K562 (cell line): ENCODE measurements at regions not wholly inside any gene's neighbourhood (a gene's known extent, or its start where the extent isn't known, plus 50 kb on each side); places are given as distances from the start of the nearest gene placed in this dataset.

Experiments used
- ATAC-seq: fragments of 200-7000 bp; cut with Tn5 transposase; 3 replicates; pipeline ENCODE4 v1.9.1; 2020; ENCODE audit warnings: moderate library complexity
- BruUV-seq: library from RNA; stranded (reverse); fragments of 400-500 nt; replicated peaks from 2 replicates; lab custom pipeline; 2021; lab: Mats Ljungman, UMichigan
- CTCF ChIA-PET: fragments of 300-600 bp; formaldehyde crosslinking; extraction: SDS; loops from one replicate; lab custom pipeline; 2021; ENCODE audit warnings: low intra/inter-chr PET ratio; lab: Yijun Ruan, JAX
- POLR2A ChIA-PET: fragments of 300-600, 350-650 bp; sonication (Branson Sonifier 250); formaldehyde crosslinking; extraction: SDS; loops from one replicate; lab custom pipeline; 2021; ENCODE audit warnings: antibody characterized with exemption, inconsistent platforms; lab: Yijun Ruan, JAX
- DNase-seq, 4 experiments: peaks; one replicate each; pipeline versions ENCODE4 v3.0.0 to v3.0.0-alpha.2; 2011 to 2018; ENCODE audit warnings: low spot score in 3 of 4, mixed read lengths in 3 of 4; ENCODE audit errors: extremely low read depth in 1 of 4
- FAIRE-seq: peaks from 2 replicates; lab custom pipeline; 2011; peaks lifted over from hg19 to GRCh38; lab: Jason Lieb, UNC
- H2AFZ ChIP-seq: 2 replicates; pipeline ENCODE4 v1.6.0; 2011; ENCODE audit warnings: low read depth, low read length, control low read depth, inconsistent platforms
- H3K27ac ChIP-seq: fragments of 200-600 bp; 3 replicates; pipeline ENCODE4 v1.8.0; 2011; ENCODE audit warnings: low read depth, mild to moderate bottlenecking, control low read depth, inconsistent platforms, low read length, moderate library complexity, mixed read lengths; ENCODE audit errors: extremely low read depth
- H3K27me3 ChIP-seq, 2 experiments: fragments of 300-600 bp in 1 of 2; 2 replicates in 1 of 2; 3 replicates in 1 of 2; pipeline versions ENCODE4 v1.6.0 to v1.8.0; 2011; ENCODE audit warnings: inconsistent platforms in 2 of 2, low read length in 2 of 2, mild to moderate bottlenecking in 1 of 2, mixed read lengths in 1 of 2, moderate library complexity in 1 of 2; ENCODE audit not compliant: control insufficient read depth in 2 of 2, insufficient read depth in 2 of 2
- H3K36me3 ChIP-seq: fragments of 300-600 bp; 3 replicates; pipeline ENCODE4 v1.8.0; 2011; ENCODE audit warnings: mild to moderate bottlenecking, low read length, inconsistent platforms; ENCODE audit not compliant: control insufficient read depth, insufficient read depth
- H3K4me1 ChIP-seq, 2 experiments: fragments of 200-600 bp in 1 of 2; replicated peaks in 1 of 2; 2 replicates in 1 of 2; 3 replicates in 1 of 2; pipeline versions ENCODE4 v1.5.1 to v1.8.0; 2011; ENCODE audit warnings: inconsistent platforms in 2 of 2, low read length in 2 of 2, mild to moderate bottlenecking in 1 of 2, mixed read lengths in 1 of 2, moderate library complexity in 1 of 2; ENCODE audit not compliant: control insufficient read depth in 2 of 2, insufficient read depth in 2 of 2
- H3K4me2 ChIP-seq: 2 replicates; pipeline ENCODE4 v1.6.1; 2011; ENCODE audit warnings: low read length, control low read depth, inconsistent platforms, mixed read lengths; ENCODE audit not compliant: insufficient read depth
- H3K4me3 ChIP-seq: fragments of 200-600 bp; sonication (generic), shearing (Covaris generic); 2 replicates; pipeline ENCODE4 v1.5.1; 2016; ENCODE audit warnings: control low read depth, inconsistent platforms
- H3K79me2 ChIP-seq: fragments of 200-600 bp; 3 replicates; pipeline ENCODE4 v1.8.0; 2011; ENCODE audit warnings: low read length, inconsistent platforms; ENCODE audit not compliant: control insufficient read depth, insufficient read depth
- H3K9ac ChIP-seq, 2 experiments: 2 replicates each; pipeline versions ENCODE4 v1.6.0 to v1.6.1; 2011; ENCODE audit warnings: low read depth in 2 of 2, low read length in 2 of 2, control low read depth in 1 of 2, inconsistent platforms in 1 of 2, mild to moderate bottlenecking in 1 of 2, mixed read lengths in 1 of 2; ENCODE audit not compliant: insufficient read depth in 1 of 2
- H3K9me1 ChIP-seq: one replicate; pipeline ENCODE4 v1.6.0; 2011; ENCODE audit warnings: inconsistent platforms, mild to moderate bottlenecking, low read length, moderate library complexity; ENCODE audit not compliant: control insufficient read depth, insufficient read depth
- H3K9me3 ChIP-seq: replicated peaks from 2 replicates; pipeline ENCODE4 v1.5.1; 2011; ENCODE audit warnings: low read depth, low read length, inconsistent platforms; ENCODE audit not compliant: control insufficient read depth, insufficient read depth
- H4K20me1 ChIP-seq: replicated peaks from 2 replicates; pipeline ENCODE4 v1.6.1; 2011; ENCODE audit warnings: low read length, inconsistent platforms, mixed read lengths; ENCODE audit not compliant: control insufficient read depth, insufficient read depth
- CTCF ChIP-seq, 3 experiments: IDR thresholded peaks in 2 of 3; conservative IDR thresholded peaks in 1 of 3; 2 replicates each; pipeline ENCODE4 v1.5.1; 2011 to 2012; ENCODE audit warnings: low read length in 3 of 3, mild to moderate bottlenecking in 3 of 3, control low read depth in 2 of 3, improper control_type of control experiment in 1 of 3, inconsistent platforms in 1 of 3, low read depth in 1 of 3, mixed read lengths in 1 of 3, moderate library complexity in 1 of 3; ENCODE audit not compliant: insufficient read depth in 2 of 3
- PRMT5 ChIP-seq: sonication (generic); formaldehyde crosslinking; IDR thresholded peaks from 2 replicates; pipeline ENCODE4 v1.5.0; 2020; ENCODE audit warnings: missing genetic modification reagents
- SMARCC2 ChIP-seq: fragments of 450-650 bp; IDR thresholded peaks from 2 replicates; pipeline ENCODE4 v1.6.1; 2017; ENCODE audit warnings: antibody characterized with exemption, moderate library complexity, mild to moderate bottlenecking, low read depth
- SRSF1 ChIP-seq: fragments of 200-400 bp; formaldehyde crosslinking; IDR thresholded peaks from 2 replicates; pipeline ENCODE4 v1.6.1; 2017; ENCODE audit warnings: mild to moderate bottlenecking, low read depth, low read length, moderate library complexity
- WGBS: fragments of 100-300 bp; shearing (Covaris generic); methylation state at CpG from one replicate; pipeline ENCODE4 v1.1.6; 2016; ENCODE audit warnings: low coverage, mixed read lengths; ENCODE audit not compliant: insufficient coverage; ENCODE audit errors: missing lambda C conversion rate; 5-methylcytosine and 5-hydroxymethylcytosine counted together
- in situ Hi-C: fragments of 300-500 bp; cut with MboI; formaldehyde crosslinking; loops from 4 replicates; pipeline ENCODE4 v1.15.0; 2018; ENCODE audit warnings: inconsistent platforms, mixed read lengths
- intact Hi-C: fragments of 100-400 bp; cut with micrococcal nuclease; formaldehyde crosslinking; loops from 2 replicates; pipeline ENCODE4 v1.14.2; 2022

- Histone ChIP-seq H3K9me1 (no peaks in the 10 kb centered on the region), H3K9ac (no peak overlapping the region), H3K36me3 (no peaks in the 10 kb centered on the region), H4K20me1 (no peaks in the 10 kb centered on the region), H2AFZ (no peak overlapping the region), H3K27ac (no peak overlapping the region), H3K4me3 (no peak overlapping the region), H3K79me2 (no peaks in the 10 kb centered on the region), H3K27me3 (no peaks in the 10 kb centered on the region), H3K9me3 (no peaks in the 10 kb centered on the region), H3K4me2 (no peak overlapping the region), H3K4me1 (no peaks in the 10 kb centered on the region)
- CTCF ChIA-PET, result interaction anchor here (0.6 kb wide), 1 partner anchor 13 kb away, joined by 3 read pairs; no protein-coding TSS in a partner anchor
- 0% methylated on average over 4 of the region's 4 CpGs for WGBS
- POLR2A ChIA-PET, result no interaction called here
- no TSS peak for BruUV-seq
- TF ChIP-seq SMARCC2, result no peak
- TF ChIP-seq PRMT5 (CRISPR knock-in tag), result no peak
- no peak for TF ChIP-seq SRSF1
- TF ChIP-seq CTCF (IDR thresholded peaks at IDR 0.05 in 2 of 3, conservative IDR thresholded peaks at IDR 0.05 in 1 of 3; ENCODE audit: insufficient read depth in 2 of 3, low read depth in 1 of 3, low read length in 3 of 3), result 0 out of 6 replicates have a peak, but pooled peaks of 2 of the 3 experiments have one; percentile 16 to 19
- intact Hi-C loops (no loop called here), in situ Hi-C loops (loop anchor here (25.0 kb wide), 1 partner anchor 1469 kb away; no protein-coding TSS in a partner anchor)
- ATAC-seq (no peak), DNase-seq (peak in 3 of 4 experiments; percentile 1 to 8 (median 5)), FAIRE-seq (no peak)
Observed at GRCh38 chr13:73767747-73768315, 366.4 kb downstream of the KLF12 start.
